Skeletal muscle tissue (tissue), 3 donors: ENCODE measurements at regions not wholly inside any gene's neighbourhood (a gene's known extent, or its start where the extent isn't known, plus 50 kb on each side); places are given as distances from the start of the nearest gene placed in this dataset.

Source experiments
- H3K27ac ChIP-seq: one replicate; pipeline ENCODE4 v1.7.0; 2013; ENCODE audit warnings: mild to moderate bottlenecking, low read depth, low read length, inconsistent platforms
- H3K27me3 ChIP-seq, 3 donors: one replicate each; pipeline ENCODE4 v1.7.0; 2013; ENCODE audit warnings: low read length in 3 of 3; ENCODE audit not compliant: control insufficient read depth in 3 of 3, insufficient read depth in 3 of 3
- H3K36me3 ChIP-seq, 3 donors: one replicate each; pipeline ENCODE4 v1.7.0; 2013; ENCODE audit warnings: low read length in 3 of 3; ENCODE audit not compliant: control insufficient read depth in 3 of 3, insufficient read depth in 3 of 3
- H3K4me1 ChIP-seq, 3 donors: one replicate each; pipeline ENCODE4 v1.7.0; 2013; ENCODE audit warnings: low read length in 3 of 3, mild to moderate bottlenecking in 3 of 3; ENCODE audit not compliant: control insufficient read depth in 3 of 3, insufficient read depth in 3 of 3
- H3K4me3 ChIP-seq, 3 donors: one replicate each; pipeline ENCODE4 v1.7.0; 2013; ENCODE audit warnings: low read length in 3 of 3
- H3K9ac ChIP-seq, 3 donors: one replicate each; pipeline ENCODE4 v1.7.0; 2013; ENCODE audit warnings: low read length in 3 of 3, mild to moderate bottlenecking in 3 of 3, moderate library complexity in 2 of 3, low read depth in 1 of 3
- H3K9me3 ChIP-seq, 3 donors: one replicate each; pipeline ENCODE4 v1.7.0; 2013; ENCODE audit warnings: low read length in 3 of 3; ENCODE audit not compliant: control insufficient read depth in 3 of 3
- donor health status: Osteomylitis.

GRCh38 chr1:208298593-208299269 is 54.5 kb upstream of the PLXNA2 start:
- H3K27me3 ChIP-seq = peaks cover 0 to 3% (median 0%) of the 10 kb centered on the region in 3 donors
- no peaks in the 10 kb centered on the region for H3K36me3 ChIP-seq
- no peaks in the 10 kb centered on the region for H3K4me1 ChIP-seq
- no peak overlapping the region for H3K27ac ChIP-seq
- no peak overlapping the region for H3K4me3 ChIP-seq
- H3K9me3 ChIP-seq = no peaks in the 10 kb centered on the region
- H3K9ac ChIP-seq = no peak overlapping the region

DNA sequence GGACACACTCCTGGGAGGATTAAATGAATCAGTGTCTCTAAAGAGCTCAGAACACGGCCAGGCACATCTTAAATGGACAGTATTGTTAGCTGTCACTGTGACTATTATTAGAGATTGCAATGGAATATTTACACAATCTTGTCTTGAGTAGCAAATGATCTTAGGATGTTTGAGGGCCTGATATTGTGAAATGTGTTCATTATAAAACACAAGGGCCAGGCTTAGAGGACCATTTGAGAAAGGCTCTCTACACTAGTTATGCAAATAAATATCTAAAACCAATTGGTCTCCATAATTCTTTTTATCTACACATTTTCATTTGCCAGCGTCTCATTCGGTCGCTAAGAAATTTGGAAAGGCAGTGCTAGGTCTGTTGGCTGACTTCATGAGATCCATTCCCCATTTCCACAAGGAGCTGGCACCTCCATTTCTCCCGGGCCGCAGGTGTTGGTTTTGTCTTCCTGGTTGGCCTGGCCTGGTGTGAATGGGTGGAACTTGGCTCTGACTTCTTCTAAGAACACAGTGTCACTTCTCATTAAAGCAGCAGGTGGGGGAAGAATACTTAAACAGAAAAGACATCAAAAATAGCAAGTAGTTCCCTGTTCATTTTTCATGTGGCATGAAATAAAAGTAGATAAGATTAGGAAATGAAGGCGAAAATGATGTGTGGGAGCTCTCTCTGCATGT is 56.0 kb upstream of the PLXNA2 start:
- H3K9me3 ChIP-seq = no peaks in the 10 kb centered on the region

GRCh38 chr1:208302699-208303238 is 58.6 kb upstream of the PLXNA2 start:
- H3K4me3 ChIP-seq = no peak overlapping the region
- H3K4me1 ChIP-seq = no peaks in the 10 kb centered on the region
- no peak overlapping the region for H3K27ac ChIP-seq
- no peaks in the 10 kb centered on the region for H3K36me3 ChIP-seq
- H3K9ac ChIP-seq = no peak overlapping the region
- H3K9me3 ChIP-seq = no peaks in the 10 kb centered on the region
- H3K27me3 ChIP-seq = no peaks in the 10 kb centered on the region

More for the DNA sequence above, 56.0 kb upstream of the PLXNA2 start:
- Histone ChIP-seq H3K27ac (no peak overlapping the region), H3K36me3 (no peaks in the 10 kb centered on the region), H3K9ac (no peak overlapping the region), H3K27me3 (peaks cover 0 to 3% (median 0%) of the 10 kb centered on the region in 3 donors), H3K4me1 (no peaks in the 10 kb centered on the region), H3K4me3 (no peak overlapping the region)

GRCh38 chr1:208303743-208304712 is 59.8 kb upstream of the PLXNA2 start:
- H3K9ac ChIP-seq = no peak overlapping the region
- no peak overlapping the region for H3K4me3 ChIP-seq
- no peaks in the 10 kb centered on the region for H3K9me3 ChIP-seq
- no peaks in the 10 kb centered on the region for H3K36me3 ChIP-seq
- no peaks in the 10 kb centered on the region for H3K4me1 ChIP-seq
- H3K27ac ChIP-seq = no peak overlapping the region
- H3K27me3 ChIP-seq = no peaks in the 10 kb centered on the region

- H3K36me3 ChIP-seq = no peaks in the 10 kb centered on the region
- no peak overlapping the region for H3K9ac ChIP-seq
Observed at GRCh38 chr1:208308221-208308620, 64.0 kb upstream of the PLXNA2 start.

DNA sequence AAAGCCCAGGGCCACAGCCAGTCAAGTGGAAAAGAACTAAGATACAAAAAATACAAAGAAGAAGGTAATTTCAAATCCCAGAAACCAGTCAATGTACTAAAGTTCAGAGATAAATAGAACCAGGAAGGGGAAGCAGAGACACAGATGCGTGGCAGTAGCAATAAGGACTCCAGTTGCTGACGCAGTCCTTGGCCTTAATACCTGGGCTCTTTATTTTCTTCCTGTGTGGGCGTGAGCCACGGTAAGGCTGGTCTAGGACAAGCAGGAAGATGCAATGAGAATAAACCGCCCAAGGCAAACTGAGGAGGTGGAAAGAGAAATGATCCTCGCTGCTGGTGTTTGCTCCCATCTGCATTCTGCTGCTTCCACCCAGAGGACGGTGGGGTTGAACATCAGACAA is 65.6 kb upstream of the PLXNA2 start:
- Histone ChIP-seq H3K4me3 (no peak overlapping the region), H3K4me1 (no peaks in the 10 kb centered on the region), H3K9me3 (no peaks in the 10 kb centered on the region), H3K27me3 (peaks cover 0 to 6% (median 5%) of the 10 kb centered on the region in 3 donors), H3K27ac (no peak overlapping the region), H3K36me3 (no peaks in the 10 kb centered on the region), H3K9ac (no peak overlapping the region)

More at GRCh38 chr1:208308221-208308620, 64.0 kb upstream of the PLXNA2 start:
- Histone ChIP-seq H3K4me3 (no peak overlapping the region), H3K27ac (no peak overlapping the region), H3K27me3 (peaks cover 0 to 6% (median 5%) of the 10 kb centered on the region in 3 donors), H3K9me3 (no peaks in the 10 kb centered on the region), H3K4me1 (no peaks in the 10 kb centered on the region)

- no peaks in the 10 kb centered on the region for H3K9me3 ChIP-seq
- no peaks in the 10 kb centered on the region for H3K36me3 ChIP-seq
- H3K4me1 ChIP-seq = no peaks in the 10 kb centered on the region
- no peak overlapping the region for H3K4me3 ChIP-seq
- no peak overlapping the region for H3K27ac ChIP-seq
- H3K9ac ChIP-seq = no peak overlapping the region
- peaks cover 6 to 13% (median 10%) of the 10 kb centered on the region in 3 donors for H3K27me3 ChIP-seq
Observed at GRCh38 chr1:208312706-208313105, 68.5 kb upstream of the PLXNA2 start.

GRCh38 chr1:208314431-208314830 is 70.2 kb upstream of the PLXNA2 start:
- no peak overlapping the region for H3K9ac ChIP-seq
- no peaks in the 10 kb centered on the region for H3K36me3 ChIP-seq
- no peak overlapping the region for H3K27ac ChIP-seq
- no peaks in the 10 kb centered on the region for H3K9me3 ChIP-seq
- H3K4me1 ChIP-seq = no peaks in the 10 kb centered on the region
- no peak overlapping the region for H3K4me3 ChIP-seq
- peaks cover 6 to 17% (median 10%) of the 10 kb centered on the region in 3 donors for H3K27me3 ChIP-seq

GRCh38 chr1:208318150-208318734 is 74.1 kb upstream of the PLXNA2 start:
- Histone ChIP-seq H3K4me1 (no peaks in the 10 kb centered on the region), H3K27ac (no peak overlapping the region), H3K9ac (no peak overlapping the region), H3K9me3 (no peaks in the 10 kb centered on the region), H3K4me3 (no peak overlapping the region), H3K27me3 (peaks cover 0 to 15% (median 10%) of the 10 kb centered on the region in 3 donors), H3K36me3 (no peaks in the 10 kb centered on the region)
